GM19043 (cell line): ENCODE measurements at regions not wholly inside any gene's neighbourhood (a gene's known extent, or its start where the extent isn't known, plus 50 kb on each side); places are given as distances from the start of the nearest gene placed in this dataset.

Source experiments
- ATAC-seq: cut with Tn5 transposase; IDR thresholded peaks from one replicate; pipeline ENCODE4 v1.9.1; 2021; ENCODE audit warnings: low read depth; ENCODE audit not compliant: unreplicated experiment

DNA sequence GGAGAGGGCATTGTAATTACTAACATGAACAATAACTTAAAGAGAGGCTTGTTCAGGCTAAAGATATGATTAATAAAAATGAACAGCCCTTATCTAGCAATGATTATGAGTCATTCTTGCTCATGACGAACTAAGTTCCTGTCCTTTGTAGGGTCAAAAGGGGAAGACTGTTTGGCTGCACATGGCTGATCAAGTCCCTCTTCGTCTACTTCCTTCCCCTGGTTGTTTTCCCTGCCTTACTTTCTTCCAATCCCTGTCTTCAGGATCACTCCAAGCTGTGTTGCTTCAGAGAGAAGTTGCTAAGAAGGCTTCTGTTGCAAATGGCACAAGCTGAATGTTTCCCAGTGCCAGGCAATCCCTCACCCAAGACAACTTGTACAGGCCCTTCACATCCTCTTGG is 115.0 kb upstream of the HS3ST1 start:
- no peak for ATAC-seq

DNA sequence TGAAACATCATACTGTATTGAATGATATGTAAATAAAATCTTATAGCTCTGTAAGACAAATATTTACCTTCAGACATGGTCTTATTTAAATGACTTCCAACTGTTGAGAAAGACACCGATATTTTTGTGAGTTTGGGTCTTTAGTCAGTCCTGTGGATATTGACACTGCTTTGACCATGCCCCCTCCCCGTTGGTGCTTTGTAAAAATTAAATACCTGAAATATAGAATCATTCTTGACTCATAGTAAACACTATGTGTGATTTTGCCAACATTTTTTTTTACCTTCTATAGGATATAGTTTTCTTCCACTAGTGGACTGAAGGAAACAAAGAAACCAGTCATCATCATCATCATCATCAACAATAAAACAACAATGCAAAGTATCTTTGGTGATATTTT is 114.3 kb upstream of the HS3ST1 start:
- ATAC-seq, result no peak

DNA sequence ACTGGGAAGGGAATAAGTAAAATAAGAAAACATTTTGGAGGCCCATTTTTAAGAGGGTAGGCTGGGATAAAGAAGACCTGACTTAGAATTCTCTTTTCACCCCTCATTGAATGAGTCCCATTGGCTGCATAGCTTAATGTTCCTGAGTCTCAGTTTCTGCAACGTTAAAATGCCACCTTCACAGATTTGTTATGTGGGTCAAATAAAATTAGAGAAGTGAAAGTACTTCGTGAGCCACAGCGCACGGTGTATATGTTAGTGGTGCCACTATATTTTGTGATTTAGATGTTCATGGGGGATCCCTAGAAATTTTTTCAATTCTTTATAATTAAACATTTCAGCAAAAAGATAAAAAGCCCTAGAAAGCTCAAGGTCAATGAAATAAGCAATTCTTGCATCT is 109.2 kb upstream of the HS3ST1 start:
- no peak for ATAC-seq

DNA sequence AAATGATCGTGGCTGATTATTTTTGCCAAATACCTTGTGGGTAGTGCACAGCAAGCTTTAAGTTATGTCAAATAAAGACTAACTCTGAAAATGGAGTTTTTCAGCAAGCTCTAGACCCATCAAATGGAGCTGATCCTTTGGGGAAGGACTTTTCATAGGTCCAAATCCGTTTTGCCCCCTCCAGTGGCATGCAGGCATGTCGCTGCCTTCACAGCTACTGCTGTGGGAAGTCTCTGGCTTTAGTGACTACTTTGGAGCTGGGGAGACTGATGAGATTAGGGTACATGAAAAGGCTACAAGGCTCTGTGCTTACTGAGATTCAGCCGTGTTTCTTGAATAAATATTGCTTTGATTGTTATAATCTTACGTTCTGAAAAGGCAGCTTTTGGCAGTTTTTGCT is 106.6 kb upstream of the HS3ST1 start:
- no peak for ATAC-seq

DNA sequence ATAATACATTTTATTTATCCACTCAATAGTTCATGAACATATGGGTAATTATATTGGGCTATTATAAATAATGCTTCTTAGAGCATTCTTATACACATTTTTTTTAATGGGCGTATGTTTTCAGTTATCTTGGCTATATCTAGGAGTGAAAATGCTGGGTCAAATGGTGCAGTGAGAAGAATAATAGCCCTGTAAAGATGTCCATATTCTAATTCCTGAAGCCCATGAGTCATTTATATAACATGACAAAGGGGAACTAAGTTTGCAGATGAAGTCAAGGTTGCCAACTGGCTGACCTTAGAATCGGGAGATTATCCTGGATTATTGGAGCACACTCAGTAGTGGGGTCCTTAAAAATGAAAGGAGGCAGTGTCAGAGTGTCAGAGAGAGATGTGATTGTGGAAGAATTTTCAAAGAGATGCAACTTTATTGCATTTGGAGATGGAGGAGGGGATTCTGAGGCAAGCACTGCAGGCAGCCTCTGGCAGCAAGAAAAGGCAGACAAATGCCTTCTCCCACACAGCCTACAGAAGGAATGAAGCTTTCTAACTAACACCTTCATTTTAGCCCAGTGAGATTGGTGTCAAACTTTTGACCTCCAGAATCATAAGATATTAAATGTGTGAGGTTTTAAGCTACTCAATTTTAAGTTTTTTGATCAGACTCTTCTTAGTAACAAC is 106.1 kb upstream of the HS3ST1 start:
- no peak for ATAC-seq

DNA sequence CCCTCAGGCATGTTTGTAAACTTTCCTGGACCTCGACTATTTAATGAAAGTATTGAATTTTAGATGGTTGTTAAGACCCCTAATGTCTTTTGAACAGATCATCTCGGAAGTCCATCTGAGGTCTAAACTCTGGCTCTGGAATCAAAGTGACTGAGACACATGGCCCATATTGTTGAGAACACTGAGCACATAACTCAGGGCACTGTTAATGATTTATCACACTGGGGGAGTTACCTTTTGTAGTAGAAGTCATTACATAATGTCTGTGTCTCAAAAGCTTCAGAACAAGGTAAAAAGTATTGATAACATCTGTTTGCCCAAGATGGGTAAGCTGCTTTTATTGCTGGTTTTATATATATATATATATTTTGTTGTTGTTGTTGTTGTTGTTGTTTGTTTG is 103.4 kb upstream of the HS3ST1 start:
- no peak for ATAC-seq

DNA sequence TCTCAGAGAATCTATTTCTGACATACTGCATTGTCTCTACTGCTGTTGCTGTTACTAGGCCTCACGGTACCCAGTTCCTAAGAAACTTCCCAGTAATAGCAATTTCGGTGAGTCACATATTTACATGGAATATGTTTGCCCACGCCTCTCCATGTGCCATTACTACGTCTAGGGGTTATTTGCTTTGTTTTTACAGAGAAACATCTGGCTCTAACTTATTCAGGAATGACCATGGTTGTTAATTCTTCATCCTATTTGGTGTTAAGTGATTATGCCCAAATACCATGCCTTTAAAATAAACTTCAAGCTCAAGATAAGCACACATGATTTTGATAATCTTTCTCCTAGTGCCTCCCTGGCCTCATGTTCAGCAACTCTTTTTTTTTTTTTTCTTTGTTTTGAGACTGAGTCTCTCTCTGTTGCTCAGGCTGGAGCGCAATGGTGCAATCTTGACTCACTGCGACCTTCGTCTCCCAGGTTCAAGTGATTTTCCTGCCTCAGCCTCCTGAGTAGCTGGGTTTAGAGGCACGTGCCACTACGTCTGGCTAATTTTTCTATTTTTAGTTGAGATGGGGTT is 101.0 kb upstream of the HS3ST1 start:
- ATAC-seq, result no peak

DNA sequence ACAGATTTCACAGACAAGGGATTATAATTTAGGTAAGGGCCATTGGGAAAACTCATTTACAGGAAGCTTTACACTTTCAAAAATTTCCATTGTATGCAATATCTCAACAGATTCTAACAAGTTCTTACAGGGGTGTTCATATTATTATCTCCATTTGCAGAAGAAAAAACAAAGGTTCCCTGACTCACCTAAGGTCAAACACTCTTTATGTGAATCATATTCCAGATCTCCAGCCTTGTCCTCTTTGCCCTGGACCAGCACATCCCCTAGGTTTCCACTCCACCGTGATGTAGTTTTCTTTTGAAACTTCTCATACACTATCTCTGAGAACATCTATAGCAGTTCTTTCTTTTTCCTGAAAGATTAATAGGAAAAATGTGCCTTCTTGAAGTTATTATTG is 96.4 kb upstream of the HS3ST1 start:
- ATAC-seq, result no peak

DNA sequence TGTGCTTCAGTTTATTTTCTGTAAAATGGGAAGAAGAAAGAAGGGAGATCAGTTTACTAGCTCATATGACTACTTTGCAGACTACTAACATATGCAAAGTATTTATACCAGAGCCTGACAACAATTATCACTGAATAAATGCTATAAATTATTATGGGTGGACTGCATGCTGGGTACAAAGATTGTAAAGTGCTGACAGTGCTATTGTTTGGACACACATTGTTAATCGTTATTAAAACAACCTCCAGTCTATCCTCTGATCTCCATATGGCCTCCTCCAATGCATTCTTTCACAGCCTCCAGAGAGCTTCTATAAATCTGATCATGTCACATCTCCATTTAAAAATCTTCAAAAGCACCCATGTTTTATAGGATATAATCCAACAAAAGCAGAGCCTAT is 90.1 kb upstream of the HS3ST1 start:
- no peak for ATAC-seq

DNA sequence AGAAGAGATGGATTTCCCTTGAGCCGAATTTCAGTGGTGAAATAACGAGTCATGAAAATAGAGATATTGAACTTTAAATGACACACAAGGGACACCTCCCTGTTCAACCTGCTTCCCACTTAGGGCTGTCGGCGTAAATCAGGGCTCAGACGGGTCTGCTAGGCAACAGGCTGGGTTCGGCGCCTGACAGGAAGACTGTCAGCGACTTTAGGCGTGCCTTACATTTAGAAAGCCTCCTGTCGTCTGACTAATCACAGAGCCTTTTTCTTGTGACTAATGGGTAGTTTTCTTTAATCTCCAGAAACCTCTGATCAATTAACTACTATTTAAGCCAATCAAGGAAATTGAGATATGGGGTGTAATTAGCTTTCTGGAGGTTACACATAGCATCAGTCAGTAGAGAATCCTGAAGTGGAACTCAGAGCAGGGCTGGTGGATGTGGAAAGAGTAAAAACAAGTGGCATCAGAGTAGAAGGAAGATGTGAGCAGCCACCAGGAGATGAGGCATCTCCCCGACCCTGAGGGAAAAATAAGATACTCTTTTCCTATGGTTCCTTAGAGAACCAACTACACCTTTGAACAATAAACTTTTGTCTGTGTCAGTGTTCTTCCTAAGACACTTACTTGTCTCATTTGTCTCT is 86.2 kb upstream of the HS3ST1 start:
- no peak for ATAC-seq

DNA sequence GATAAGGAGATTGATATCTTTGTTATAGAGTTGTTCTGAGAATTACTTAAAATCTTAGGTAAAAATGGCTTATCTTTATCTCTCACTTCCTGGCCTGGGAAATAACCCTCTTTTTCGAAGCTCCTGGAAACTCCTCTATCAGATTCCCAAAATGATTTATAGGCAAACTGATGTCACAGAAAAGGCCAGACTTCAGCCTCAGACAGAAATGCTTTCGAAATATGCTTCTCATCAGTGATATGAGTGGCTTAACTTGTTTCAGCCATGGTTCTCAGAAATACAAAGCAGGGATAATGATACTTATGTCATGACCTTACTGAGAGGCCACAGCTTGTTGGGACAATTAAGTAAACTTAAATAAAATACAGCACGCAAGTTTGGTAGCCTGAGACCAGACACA is 85.3 kb upstream of the HS3ST1 start:
- no peak for ATAC-seq

DNA sequence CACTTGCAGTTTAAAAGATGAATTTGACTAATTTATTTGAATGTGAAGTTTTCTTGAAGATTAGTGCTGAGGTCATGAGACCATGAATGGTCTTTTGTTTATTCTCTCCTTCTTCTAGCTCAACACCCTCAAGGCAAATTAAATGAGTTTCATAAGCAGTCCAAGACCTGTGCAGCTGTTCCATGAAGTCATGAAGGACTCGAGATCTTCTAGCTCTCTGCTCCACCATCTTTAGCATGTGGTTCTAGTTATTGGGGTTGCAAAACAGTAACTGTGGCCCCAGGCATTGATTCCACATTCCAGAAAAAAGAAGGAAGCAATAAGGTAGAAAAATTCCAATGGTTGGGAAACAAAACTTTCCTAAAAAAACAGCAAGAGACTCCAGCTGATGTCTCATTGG is 84.2 kb upstream of the HS3ST1 start:
- ATAC-seq, result no peak

DNA sequence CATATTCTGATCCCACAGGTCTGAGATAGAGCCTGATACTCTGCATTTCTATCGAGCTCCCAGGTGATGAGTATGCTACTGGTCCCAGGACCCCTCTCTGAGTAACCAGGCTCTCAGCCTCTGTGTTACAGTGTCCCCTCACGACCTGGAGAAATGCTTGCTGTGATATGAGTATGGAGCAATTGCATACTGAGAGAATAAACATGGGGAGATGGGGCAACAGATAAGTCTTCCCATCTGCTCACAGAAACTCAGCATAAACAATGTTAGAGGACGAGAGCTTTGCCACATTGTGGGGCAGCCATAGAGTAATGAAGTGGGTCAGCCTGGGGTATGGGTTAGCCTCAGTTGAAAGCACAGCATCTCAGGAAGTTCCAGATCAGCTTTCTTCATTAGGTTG is 82.6 kb upstream of the HS3ST1 start:
- no peak for ATAC-seq

DNA sequence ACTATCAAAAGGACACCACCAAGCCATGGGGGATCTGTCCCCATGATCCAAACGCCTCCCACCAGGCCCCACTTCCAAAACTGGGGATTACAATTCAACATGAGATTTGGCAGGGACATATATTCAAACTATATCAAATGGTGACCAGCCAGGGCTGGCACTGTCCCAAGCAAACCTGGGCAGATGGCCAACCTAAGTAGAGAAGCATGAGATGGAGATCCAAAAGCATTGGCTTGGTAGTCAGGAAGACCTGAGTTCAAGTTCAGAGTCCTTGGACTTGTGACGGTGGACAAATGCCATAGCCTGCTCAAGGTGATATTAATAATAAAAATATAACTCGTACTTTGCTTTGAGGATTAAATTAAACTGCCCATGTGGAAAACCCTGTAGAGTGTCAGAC is 79.2 kb upstream of the HS3ST1 start:
- no peak for ATAC-seq

DNA sequence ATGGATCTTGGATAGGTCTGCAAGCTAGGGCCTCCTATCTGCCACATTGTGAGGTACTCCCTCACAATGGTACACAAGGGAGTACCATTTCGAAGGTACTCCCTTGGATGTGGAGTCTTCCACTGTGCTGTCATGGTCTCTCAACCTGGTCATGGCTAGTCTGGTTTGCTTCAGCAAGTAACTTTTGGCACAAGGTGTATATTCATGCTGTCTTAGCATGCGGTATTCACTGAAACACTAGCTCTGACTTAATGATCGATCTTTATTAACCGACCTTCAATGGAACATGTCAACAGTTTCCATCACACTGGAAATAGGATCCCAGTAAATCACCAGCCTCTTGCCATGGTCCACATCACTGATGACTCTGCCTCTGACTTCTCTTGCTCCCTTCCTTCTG is 77.5 kb upstream of the HS3ST1 start:
- ATAC-seq, result no peak

DNA sequence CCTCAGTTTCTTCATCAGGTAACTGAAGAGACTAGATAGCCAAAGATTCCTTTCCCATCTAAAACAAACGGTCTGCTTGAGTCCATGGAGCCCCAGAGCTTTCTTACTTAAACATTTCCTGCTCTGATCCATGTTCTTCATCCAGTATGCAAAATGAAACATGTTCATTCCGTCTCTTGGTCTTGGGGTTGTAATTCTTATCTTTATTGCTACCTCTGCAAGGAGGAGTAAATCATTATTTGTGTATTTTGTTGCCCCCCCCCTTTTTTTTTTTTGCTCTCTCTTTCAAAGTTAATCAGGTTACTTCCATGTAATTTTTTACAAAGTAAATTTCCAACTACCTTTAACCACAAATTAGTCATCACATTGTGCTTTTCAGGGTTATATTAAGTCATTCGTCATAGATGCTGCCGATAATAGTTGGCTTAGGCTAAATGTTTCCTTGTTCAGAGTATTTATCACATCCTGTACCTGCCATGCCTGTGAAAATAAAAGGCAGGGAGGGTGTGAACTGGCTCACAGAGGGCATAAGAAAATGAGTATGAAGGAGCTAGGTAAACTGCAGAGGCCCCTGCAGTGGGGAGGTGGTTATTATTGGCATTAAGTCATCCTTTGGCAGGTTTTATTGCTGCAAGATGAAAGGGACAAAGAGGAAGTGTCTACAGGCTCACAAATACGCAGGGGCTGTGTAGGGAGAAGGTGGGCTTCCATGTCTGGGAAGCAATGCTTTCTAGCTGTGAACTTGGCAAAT is 76.7 kb upstream of the HS3ST1 start:
- no peak for ATAC-seq

DNA sequence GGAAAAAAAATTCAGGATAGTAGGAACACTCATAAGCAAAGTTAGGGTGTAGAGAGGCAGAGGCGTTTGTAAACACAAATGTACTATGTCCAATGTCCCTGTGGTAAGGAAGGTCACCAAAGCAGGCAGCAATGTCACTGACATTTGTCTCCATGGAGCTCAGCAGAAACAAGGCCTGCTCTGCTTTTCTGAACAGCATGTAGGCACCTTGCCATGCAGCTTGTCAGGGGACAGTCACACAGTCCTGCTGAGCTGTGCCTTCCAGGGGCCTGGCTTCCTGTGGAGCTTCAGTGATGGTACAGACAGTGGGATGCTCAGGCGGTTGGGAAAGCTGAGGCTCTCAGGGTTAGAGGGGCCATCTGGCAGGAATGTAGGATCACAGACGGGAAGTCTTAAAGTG is 74.5 kb upstream of the HS3ST1 start:
- no peak for ATAC-seq

DNA sequence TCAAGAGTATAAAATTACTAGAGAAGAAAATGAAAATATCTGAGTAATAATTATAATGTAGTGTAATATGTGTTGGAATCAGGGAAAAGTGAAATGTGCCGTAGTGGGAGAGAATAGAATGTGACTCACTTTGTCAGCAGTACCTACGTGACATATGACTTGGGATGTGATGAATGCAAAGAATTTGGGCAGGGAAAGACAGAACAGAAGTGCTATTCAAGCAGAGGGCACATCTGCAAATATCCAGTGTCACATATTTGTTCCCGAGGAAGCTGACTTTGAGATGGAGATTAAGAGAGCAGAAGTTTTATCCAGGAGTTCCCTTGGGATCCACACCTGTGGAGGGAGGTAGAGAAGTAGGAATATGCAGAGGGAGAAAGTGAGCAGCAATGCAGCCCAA is 69.3 kb upstream of the HS3ST1 start:
- no peak for ATAC-seq

DNA sequence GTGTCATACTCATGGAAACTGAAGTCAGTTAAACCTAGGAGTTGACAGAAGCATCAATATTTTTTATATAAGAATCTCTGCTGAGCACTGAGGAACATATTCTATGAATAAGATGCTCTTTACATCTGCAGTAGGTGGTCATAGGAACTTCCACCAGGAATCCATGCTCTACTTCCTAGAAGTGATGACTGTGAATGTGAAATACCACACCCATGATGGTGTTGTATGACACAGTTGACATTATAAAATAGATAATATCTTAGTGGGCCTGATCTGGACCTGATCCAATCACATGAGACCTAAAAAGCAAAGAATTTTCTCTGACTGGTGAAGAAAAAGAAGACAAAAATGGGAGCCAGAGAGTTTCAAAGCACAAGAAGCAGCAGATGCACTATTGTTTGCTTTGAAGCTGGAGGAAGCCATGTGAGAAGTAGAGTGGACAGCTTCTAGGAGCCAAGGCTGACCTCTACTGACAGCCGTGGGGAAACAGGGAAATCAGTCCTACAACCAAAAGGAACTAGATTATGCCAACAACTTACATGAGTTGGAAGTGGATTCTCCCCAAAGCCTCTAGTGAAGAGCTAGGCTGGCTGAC is 68.6 kb upstream of the HS3ST1 start:
- no peak for ATAC-seq

DNA sequence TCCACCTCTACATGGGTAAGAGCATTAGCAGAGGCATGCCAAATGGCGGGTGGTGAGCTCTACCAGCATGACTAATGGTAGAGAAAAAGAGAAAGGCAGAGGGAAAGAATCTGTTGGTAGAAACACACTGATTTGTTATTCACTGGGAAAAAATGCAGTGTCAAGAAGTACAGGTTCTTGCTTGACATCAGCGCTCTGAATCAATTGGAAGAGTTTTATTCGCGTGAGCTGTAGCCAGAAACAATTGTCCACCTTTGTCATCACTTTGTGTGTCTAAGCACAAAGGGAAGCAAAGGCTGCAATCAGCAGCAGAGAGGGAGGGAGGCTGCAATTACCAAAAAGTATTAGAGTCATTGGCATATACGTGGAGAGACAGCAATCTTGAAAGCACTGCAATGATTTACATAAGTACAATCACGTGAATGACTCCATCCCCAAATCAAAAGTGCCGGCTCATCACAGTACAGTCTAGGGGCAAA is 67.7 kb upstream of the HS3ST1 start:
- no peak for ATAC-seq

DNA sequence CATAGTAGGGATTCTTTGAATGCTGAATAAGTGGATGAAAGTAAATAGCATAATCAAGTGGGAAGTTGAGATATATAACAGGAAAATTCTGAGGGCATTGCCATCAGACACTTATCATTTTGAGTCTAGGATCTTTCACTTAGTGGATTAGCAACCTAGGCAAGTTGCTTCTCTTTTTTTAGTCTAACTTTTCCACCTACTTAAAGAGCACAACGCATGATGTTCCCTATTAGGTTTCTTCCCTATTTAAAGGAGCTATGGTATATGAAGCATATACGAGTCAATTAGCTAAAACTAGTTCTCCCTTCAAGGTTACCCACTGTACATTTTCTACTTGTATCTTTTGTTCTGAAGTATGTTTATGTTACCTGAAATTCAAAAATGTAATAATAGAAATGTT is 67.1 kb upstream of the HS3ST1 start:
- no peak for ATAC-seq
